Glutamatergic neuron (in vitro differentiated cells): ENCODE measurements at regions not wholly inside any gene's neighbourhood (a gene's known extent, or its start where the extent isn't known, plus 50 kb on each side); places are given as distances from the start of the nearest gene placed in this dataset.

ENCODE experiments used
- DNase-seq: peaks from one replicate; pipeline ENCODE4 v3.0.0; 2022
- H3K27ac Mint-ChIP-seq: one replicate; pipeline ENCODE4 v1.8.0; 2020; ENCODE audit warnings: mild to moderate bottlenecking, mixed read lengths, inconsistent platforms; ENCODE audit not compliant: unreplicated experiment
- H3K27me3 Mint-ChIP-seq: one replicate; pipeline ENCODE4 v1.8.0; 2020; ENCODE audit warnings: mild to moderate bottlenecking, moderate library complexity, mixed read lengths, inconsistent platforms; ENCODE audit not compliant: unreplicated experiment
- H3K36me3 Mint-ChIP-seq: one replicate; pipeline ENCODE4 v1.8.0; 2020; ENCODE audit warnings: mild to moderate bottlenecking, mixed read lengths, inconsistent platforms; ENCODE audit not compliant: unreplicated experiment
- H3K4me1 Mint-ChIP-seq: one replicate; pipeline ENCODE4 v1.8.0; 2020; ENCODE audit warnings: mild to moderate bottlenecking, low read depth, mixed read lengths, inconsistent platforms; ENCODE audit not compliant: unreplicated experiment
- H3K4me3 Mint-ChIP-seq: one replicate; pipeline ENCODE4 v1.8.0; 2020; ENCODE audit warnings: mild to moderate bottlenecking, mixed read lengths, inconsistent platforms; ENCODE audit not compliant: unreplicated experiment
- H3K9me3 Mint-ChIP-seq: one replicate; pipeline ENCODE4 v1.8.0; 2020; ENCODE audit warnings: mild to moderate bottlenecking, moderate library complexity, mixed read lengths, inconsistent platforms; ENCODE audit not compliant: unreplicated experiment
- TF ChIP-seq, protein P1 (sequence below): fragments of 200-600 bp; sonication (generic); IDR thresholded peaks from one replicate; pipeline ENCODE4 v1.5.0; 2021; ENCODE audit not compliant: partially characterized antibody, unreplicated experiment

DNA sequence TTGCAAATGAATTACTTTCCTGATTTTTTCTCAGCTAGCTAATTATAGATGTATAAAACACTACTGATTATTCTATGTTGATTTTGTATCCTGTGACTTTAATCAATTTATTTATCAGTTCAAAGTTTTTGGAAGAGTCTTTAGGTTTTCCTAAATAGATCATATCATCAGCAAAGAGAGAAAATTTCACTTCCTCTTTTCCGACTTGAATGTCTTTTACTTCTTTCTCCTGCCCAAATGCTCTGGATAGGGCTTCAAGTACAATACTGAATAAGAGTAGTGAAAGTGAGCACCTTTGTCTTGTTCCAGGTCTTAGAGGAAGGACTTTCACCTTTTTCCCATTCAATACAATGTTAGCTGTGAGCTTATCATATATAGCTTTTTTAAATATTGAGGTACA is 417.9 kb downstream of the PDGFC start:
- Mint-ChIP-seq H3K27me3 (no peaks in the 10 kb centered on the region), H3K4me1 (no peaks in the 10 kb centered on the region), H3K27ac (no peak overlapping the region), H3K36me3 (no peaks in the 10 kb centered on the region), H3K9me3 (no peaks in the 10 kb centered on the region), H3K4me3 (no peak overlapping the region)
- TF ChIP-seq, protein P1, sequence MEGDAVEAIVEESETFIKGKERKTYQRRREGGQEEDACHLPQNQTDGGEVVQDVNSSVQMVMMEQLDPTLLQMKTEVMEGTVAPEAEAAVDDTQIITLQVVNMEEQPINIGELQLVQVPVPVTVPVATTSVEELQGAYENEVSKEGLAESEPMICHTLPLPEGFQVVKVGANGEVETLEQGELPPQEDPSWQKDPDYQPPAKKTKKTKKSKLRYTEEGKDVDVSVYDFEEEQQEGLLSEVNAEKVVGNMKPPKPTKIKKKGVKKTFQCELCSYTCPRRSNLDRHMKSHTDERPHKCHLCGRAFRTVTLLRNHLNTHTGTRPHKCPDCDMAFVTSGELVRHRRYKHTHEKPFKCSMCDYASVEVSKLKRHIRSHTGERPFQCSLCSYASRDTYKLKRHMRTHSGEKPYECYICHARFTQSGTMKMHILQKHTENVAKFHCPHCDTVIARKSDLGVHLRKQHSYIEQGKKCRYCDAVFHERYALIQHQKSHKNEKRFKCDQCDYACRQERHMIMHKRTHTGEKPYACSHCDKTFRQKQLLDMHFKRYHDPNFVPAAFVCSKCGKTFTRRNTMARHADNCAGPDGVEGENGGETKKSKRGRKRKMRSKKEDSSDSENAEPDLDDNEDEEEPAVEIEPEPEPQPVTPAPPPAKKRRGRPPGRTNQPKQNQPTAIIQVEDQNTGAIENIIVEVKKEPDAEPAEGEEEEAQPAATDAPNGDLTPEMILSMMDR, result no peak
- DNase-seq, result no peak

DNA sequence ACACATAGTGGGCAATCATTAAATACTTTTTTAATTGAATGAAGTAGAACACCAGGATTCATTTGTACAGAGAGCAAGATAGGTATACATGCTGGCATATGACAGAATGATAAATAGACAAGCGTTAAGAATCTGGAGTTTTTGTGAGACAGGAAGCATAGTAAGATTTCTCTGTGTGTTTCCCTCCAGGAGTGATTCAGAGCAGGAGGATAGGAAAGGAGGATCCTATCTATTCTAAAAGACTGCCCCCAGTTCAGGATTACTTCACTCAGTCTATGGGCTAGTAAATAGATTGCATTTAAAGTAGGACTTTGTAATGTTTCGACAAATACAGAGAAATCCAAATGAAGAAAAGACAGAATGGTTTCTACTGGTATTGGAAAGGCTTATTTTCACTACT is 423.7 kb downstream of the PDGFC start:
- H3K27ac Mint-ChIP-seq, result no peak overlapping the region
- no peaks in the 10 kb centered on the region for H3K9me3 Mint-ChIP-seq
- H3K4me3 Mint-ChIP-seq, result no peak overlapping the region
- TF ChIP-seq, protein P1, result no peak
- no peaks in the 10 kb centered on the region for H3K36me3 Mint-ChIP-seq
- H3K27me3 Mint-ChIP-seq, result peaks cover 2% of the 10 kb centered on the region
- peaks cover 7% of the 10 kb centered on the region for H3K4me1 Mint-ChIP-seq
- DNase-seq, result no peak

DNA sequence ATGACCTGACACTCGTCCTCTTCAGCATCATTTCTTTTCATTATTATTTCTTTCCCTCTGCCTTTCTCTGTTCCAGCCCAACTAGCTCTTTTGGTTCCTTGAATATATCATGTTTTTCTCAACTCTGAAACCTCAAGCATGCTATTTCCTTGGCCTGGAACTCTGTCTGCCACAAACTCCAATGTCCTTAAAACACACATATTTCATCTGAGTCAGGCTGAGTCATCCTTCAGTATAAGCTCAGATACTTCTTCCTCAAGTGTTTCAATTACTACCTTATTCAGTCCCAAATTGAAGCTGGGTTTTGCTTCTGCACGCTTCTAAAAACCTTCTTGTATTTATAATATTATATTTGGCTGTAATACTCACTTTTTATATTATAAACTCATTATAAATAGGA is 424.2 kb downstream of the PDGFC start:
- H3K9me3 Mint-ChIP-seq, result no peaks in the 10 kb centered on the region
- H3K4me3 Mint-ChIP-seq, result no peak overlapping the region
- H3K27ac Mint-ChIP-seq, result no peak overlapping the region
- H3K4me1 Mint-ChIP-seq, result peaks cover 7% of the 10 kb centered on the region
- DNase-seq, result no peak
- TF ChIP-seq, protein P1, result no peak
- peaks cover 2% of the 10 kb centered on the region for H3K27me3 Mint-ChIP-seq
- no peaks in the 10 kb centered on the region for H3K36me3 Mint-ChIP-seq

DNA sequence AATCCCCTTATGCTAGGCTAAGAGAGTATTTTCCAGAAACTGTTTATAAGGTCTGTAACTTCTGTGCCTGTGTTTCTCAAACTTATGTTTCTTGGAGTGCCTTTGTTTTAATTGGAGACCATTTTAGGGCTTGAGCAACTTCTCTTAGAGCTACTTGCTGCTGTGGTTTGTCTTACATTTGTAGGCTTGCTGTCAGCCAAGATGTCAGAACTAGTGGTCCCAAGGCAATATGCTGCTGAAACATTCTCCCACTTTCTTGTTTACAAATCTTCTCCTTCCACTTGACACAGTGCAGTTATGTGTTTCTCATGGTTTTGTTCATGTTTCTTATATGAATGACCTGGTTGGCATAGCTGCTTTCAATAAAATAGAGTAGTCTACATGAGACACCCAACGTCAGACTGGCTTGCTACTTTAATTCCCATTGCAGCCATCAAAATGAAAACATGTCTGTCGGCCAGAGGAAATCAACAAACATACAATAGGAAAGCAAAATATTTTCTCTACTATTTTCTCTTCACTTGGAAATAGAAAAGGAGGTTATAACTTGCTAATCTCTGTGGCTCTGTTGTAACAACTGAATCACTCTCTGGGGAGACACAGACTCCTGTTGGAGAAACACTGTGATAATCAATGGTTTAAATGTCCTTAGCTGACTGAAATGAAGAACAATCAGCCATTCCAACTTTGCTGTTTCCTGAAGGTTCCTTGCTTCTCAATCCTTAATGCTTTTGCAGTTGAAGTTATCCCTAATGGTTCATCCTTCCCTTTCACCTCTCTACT is 426.4 kb downstream of the PDGFC start:
- TF ChIP-seq, protein P1, result no peak
- Mint-ChIP-seq H3K9me3 (no peaks in the 10 kb centered on the region), H3K36me3 (no peaks in the 10 kb centered on the region), H3K4me3 (no peak overlapping the region), H3K27me3 (peaks cover 2% of the 10 kb centered on the region), H3K27ac (no peak overlapping the region), H3K4me1 (peaks cover 7% of the 10 kb centered on the region)
- DNase-seq, result no peak

DNA sequence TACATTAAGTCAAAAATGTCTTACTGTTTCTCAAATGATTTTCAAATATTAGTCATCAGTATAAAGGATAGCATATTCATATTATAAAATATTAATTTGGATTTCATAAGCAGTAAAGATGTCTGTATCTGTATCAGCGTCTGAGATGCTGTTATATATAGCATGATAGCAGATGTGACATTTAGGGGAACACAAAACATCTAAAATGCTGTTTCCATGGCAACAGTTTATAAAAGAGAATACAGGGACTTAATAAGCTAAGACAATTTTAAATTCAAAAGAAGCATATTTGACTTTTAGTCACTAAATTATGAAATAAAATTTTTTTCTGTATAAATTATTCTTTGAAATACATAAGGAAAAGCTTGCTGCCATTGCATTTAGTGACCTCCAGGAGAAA is 432.2 kb downstream of the PDGFC start:
- DNase-seq, result no peak
- H3K9me3 Mint-ChIP-seq, result no peaks in the 10 kb centered on the region
- H3K36me3 Mint-ChIP-seq, result no peaks in the 10 kb centered on the region
- H3K27ac Mint-ChIP-seq, result no peak overlapping the region
- no peak overlapping the region for H3K4me3 Mint-ChIP-seq
- H3K4me1 Mint-ChIP-seq, result no peaks in the 10 kb centered on the region
- H3K27me3 Mint-ChIP-seq, result no peaks in the 10 kb centered on the region
- TF ChIP-seq, protein P1, result no peak
